Osteocyte (in vitro differentiated cells): ENCODE measurements at regions not wholly inside any gene's neighbourhood (a gene's known extent, or its start where the extent isn't known, plus 50 kb on each side); places are given as distances from the start of the nearest gene placed in this dataset.

Experiments
- DNase-seq: peaks from one replicate; pipeline ENCODE4 v3.0.0; 2021; ENCODE audit warnings: mixed read lengths; ENCODE audit not compliant: unreplicated experiment; ENCODE audit errors: extremely low spot score
- H3K27ac Mint-ChIP-seq: one replicate; pipeline ENCODE4 v1.8.0; 2021; ENCODE audit warnings: mild to moderate bottlenecking, mixed read lengths; ENCODE audit not compliant: unreplicated experiment
- H3K27me3 Mint-ChIP-seq: one replicate; pipeline ENCODE4 v1.8.0; 2021; ENCODE audit warnings: mixed read lengths; ENCODE audit not compliant: unreplicated experiment
- H3K36me3 Mint-ChIP-seq: one replicate; pipeline ENCODE4 v1.8.0; 2021; ENCODE audit warnings: mixed read lengths; ENCODE audit not compliant: unreplicated experiment
- H3K4me1 Mint-ChIP-seq: one replicate; pipeline ENCODE4 v1.8.0; 2021; ENCODE audit warnings: mixed read lengths; ENCODE audit not compliant: unreplicated experiment
- H3K4me3 Mint-ChIP-seq: one replicate; pipeline ENCODE4 v1.8.0; 2021; ENCODE audit warnings: mild to moderate bottlenecking, moderate library complexity, mixed read lengths; ENCODE audit not compliant: unreplicated experiment
- H3K9me3 Mint-ChIP-seq: one replicate; pipeline ENCODE4 v1.8.0; 2021; ENCODE audit warnings: mixed read lengths; ENCODE audit not compliant: unreplicated experiment
- CTCF ChIP-seq: fragments of 200-600 bp; sonication (generic); IDR thresholded peaks from 2 replicates; pipeline ENCODE4 v1.5.0; 2021; ENCODE audit warnings: antibody characterized with exemption, mild to moderate bottlenecking, moderate library complexity

DNA sequence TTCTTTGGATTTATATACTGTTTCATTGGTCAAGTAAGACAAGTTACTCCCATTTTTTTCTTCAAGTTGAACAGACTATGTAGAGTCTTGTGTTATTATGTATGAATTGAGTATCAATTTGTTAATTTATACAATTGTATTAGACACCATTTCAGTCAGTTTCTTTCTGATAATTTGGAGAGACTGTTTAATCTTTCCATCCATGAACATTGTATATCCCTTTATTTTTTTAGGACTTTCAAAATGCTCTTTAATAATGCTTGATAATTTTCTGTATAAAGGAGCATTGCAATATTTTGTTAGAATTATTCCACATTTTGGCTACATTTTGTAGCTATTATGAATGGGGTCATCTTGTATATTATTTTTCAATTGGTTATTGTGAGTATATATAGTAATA lies 69.1 kb upstream of the PJA2 start:
- Mint-ChIP-seq H3K27me3 (no peaks in the 10 kb centered on the region), H3K27ac (no peak overlapping the region), H3K4me1 (no peaks in the 10 kb centered on the region), H3K36me3 (no peaks in the 10 kb centered on the region), H3K9me3 (no peaks in the 10 kb centered on the region), H3K4me3 (no peak overlapping the region)
- DNase-seq: no peak
- TF ChIP-seq CTCF: no peak

GRCh38 chr5:109476292-109476691 lies 66.5 kb upstream of the PJA2 start:
- Mint-ChIP-seq H3K27me3 (peaks cover 5% of the 10 kb centered on the region), H3K27ac (no peak overlapping the region), H3K9me3 (no peaks in the 10 kb centered on the region), H3K4me1 (no peaks in the 10 kb centered on the region), H3K36me3 (no peaks in the 10 kb centered on the region), H3K4me3 (no peak overlapping the region)
- DNase-seq: no peak
- TF ChIP-seq CTCF: no peak

DNA sequence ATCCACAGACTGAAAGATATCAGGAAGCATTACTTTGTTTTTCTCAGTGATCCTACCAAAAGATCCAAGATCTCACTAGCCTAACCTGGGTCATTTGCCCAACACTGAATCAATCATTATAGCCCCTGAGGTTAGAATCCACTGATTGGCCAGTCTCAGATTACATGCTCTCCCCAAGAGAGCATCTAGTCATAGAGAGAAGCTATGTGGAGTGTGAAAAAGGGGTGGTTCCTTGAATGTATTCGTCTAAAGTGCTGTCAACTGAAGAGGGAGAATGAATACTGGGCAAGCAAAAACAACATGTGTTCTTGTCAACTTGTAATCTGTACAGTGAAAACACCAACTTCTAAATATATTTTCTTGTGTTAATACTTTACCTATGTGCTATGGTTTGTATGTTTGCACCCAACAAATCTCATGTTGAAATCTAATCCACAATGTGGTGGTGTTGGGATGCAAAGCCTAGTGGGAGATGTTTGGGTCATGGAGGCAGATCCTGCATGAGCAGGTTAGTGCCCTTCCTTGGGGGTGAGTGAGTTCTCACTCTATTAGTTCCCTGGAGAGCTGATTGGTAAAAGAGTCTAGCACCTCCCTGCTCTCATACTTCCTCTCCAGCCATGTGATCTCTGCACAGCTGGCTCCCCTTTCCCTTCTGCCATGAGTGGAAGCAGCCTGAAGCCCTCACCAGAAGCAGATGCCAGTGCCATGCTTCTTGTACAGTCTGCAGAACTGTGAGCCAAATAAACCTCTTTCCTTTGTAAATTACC lies 60.3 kb upstream of the PJA2 start:
- Mint-ChIP-seq H3K9me3 (no peaks in the 10 kb centered on the region), H3K36me3 (no peaks in the 10 kb centered on the region), H3K27ac (no peak overlapping the region), H3K4me3 (no peak overlapping the region), H3K4me1 (peaks cover 6% of the 10 kb centered on the region), H3K27me3 (peaks cover 13% of the 10 kb centered on the region)
- no peak for DNase-seq
- no peak for TF ChIP-seq CTCF

DNA sequence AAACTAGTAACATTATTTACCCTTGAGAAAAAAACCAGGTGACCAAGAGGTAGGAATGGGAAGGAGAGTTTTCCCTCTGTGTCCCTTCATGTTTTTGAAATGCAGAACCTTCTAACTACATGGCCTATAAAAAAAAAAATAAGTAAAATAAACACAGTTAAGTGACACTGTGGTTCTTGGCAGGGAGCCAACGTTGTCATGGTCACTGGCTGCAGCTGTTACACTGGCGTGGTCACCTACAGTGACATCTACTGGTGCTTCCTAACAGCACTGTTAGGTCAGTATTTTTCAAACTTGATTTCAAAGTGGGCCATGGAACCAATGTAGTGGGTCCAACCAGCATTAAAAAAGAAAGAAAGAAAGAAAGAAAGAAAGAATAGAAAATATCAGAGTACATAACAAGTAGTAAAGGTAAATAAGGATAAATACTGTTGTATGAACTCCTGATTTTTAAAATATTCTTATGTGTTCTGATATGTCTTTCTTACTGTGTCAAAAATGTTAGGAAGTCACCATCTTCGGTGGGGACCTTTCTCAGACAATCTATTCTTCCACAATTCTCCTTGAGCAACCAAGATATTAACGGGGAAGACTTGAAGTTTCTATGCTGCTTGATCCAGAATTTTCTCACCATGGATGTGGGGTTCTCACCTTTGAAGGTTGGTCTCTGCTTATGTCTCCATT lies 59.1 kb upstream of the PJA2 start:
- Mint-ChIP-seq H3K27me3 (peaks cover 13% of the 10 kb centered on the region), H3K27ac (no peak overlapping the region), H3K4me1 (peaks cover 6% of the 10 kb centered on the region), H3K9me3 (no peaks in the 10 kb centered on the region), H3K36me3 (no peaks in the 10 kb centered on the region), H3K4me3 (no peak overlapping the region)
- peak; percentile 85 for TF ChIP-seq CTCF
- peak; percentile 96 for DNase-seq

- TF ChIP-seq CTCF: no peak
- Mint-ChIP-seq H3K27ac (no peak overlapping the region), H3K36me3 (no peaks in the 10 kb centered on the region), H3K27me3 (peaks cover 13% of the 10 kb centered on the region), H3K4me1 (peaks cover 6% of the 10 kb centered on the region), H3K9me3 (no peaks in the 10 kb centered on the region), H3K4me3 (no peak overlapping the region)
- DNase-seq: no peak
Measured at GRCh38 chr5:109468288-109468676, 58.5 kb upstream of the PJA2 start.
